AML-193 (cell line): ENCODE measurements at regions not wholly inside any gene's neighbourhood (a gene's known extent, or its start where the extent isn't known, plus 50 kb on each side); places are given as distances from the start of the nearest gene placed in this dataset.

Source experiments
- DNase-seq, 2 experiments: peaks; one replicate each; lab custom pipeline; 2025; lab: John Stamatoyannopoulos, UW

DNA sequence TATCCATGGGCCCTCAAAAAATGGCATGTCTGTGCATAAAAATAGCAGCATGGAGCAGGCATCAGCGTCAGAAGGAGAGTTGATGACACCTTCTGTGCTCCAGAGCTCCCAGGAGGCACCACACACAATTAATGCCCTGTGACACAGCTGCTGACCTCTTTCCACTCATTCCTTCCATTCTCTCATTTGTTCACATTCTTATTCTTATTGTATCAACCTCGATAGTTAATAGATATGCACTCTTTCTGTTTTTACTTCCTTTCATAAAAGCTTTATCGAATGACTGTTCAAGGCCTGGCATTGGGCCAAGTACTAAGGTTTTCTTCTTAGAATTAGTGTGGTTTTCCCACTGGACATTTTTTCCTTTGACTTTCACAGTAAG is 266.0 kb upstream of the MTNR1B start:
- no peak for DNase-seq

- no peak for DNase-seq
These were observed 262.3 kb upstream of the MTNR1B start for GRCh38 chr11:92707173-92707619.

GRCh38 chr11:92707665-92708064 is 261.8 kb upstream of the MTNR1B start:
- DNase-seq: no peak

- no peak for DNase-seq
These were observed 260.1 kb upstream of the MTNR1B start for GRCh38 chr11:92709329-92709728.

DNA sequence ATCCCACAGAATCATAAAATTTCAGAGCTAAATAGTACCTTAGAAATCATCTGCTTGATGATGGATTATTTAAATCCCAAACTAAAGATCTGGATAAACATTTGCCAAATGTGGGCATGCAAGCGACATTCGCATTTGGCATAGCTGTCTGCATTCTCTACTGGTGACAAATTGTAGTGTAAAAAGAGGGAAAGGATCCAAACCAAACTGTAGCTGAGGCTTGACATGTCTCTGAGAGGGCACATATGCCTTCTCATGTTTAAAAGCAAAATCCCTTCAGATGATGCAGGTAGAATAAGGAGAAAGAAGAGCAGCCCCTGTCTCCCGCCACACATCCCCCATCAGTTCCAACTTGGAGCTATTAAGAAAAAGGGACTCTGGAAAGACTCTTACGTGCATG is 257.5 kb upstream of the MTNR1B start:
- no peak for DNase-seq

GRCh38 chr11:92714111-92714510 is 255.3 kb upstream of the MTNR1B start:
- no peak for DNase-seq

- DNase-seq: no peak
These were observed 252.2 kb upstream of the MTNR1B start for GRCh38 chr11:92717240-92717639.

DNA sequence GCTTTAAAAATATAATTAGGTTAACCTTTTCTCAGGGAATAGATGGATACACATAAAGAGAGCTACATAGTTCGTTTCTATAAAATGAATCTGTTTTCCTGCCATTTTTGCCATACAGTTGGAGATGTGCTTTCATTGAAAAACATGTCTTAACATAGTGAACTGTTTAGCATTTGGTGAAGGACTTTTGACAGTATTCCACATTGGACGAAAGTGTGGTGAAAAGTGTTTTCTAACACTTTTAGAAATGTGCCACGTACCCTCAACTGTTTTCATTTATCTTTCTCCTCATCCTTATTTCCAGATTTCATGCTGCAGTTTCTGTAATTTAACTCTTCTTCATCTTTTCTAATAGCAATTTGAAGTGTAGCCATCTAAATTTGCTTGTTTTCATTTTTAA is 249.1 kb upstream of the MTNR1B start:
- DNase-seq: no peak

GRCh38 chr11:92725352-92725751 is 244.1 kb upstream of the MTNR1B start:
- no peak for DNase-seq

GRCh38 chr11:92727123-92727522 is 242.3 kb upstream of the MTNR1B start:
- DNase-seq: no peak

DNA sequence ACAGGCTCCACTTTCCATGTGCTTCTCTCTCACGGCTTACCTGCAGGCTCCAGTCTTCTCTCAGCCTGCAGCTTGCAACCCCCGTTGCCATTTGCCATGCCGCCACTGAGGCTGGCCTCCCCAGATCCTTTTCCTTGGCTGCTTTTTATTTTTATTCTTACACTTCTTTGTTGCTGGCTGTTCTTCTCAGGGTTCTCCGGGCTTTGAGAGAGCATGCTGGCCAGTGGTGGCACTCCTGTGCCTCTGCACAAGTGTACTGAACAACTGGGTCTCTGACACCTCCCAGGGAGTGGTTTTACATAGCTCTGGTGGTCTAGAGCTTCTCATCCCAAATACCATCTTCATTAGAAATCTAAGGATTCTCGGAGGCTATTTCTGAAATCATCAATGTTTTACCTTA is 241.7 kb upstream of the MTNR1B start:
- no peak for DNase-seq

- DNase-seq: no peak
These were observed 240.8 kb upstream of the MTNR1B start for GRCh38 chr11:92728628-92729027.

- peak in 1 of 2 experiments; percentile 13 for DNase-seq
These were observed 234.4 kb upstream of the MTNR1B start for GRCh38 chr11:92735039-92735438.

DNA sequence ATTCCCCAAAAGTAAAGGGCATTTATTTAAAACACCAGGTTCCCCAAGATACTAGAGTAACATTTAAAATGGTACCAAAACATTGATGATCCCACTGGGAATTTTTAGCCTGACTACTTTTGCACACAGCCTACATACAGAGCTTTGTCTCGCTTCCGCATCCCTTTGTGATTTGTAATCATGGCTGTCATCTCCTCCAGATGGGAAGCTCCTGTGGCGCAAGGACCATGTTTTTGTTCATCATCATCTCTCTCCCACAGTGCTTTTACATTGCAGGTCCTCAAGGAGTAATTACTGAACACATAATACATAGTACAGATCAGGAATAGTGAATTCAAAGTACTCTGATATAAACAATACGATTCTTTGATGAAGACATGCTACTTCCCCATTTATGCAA is 231.2 kb upstream of the MTNR1B start:
- no peak for DNase-seq

DNA sequence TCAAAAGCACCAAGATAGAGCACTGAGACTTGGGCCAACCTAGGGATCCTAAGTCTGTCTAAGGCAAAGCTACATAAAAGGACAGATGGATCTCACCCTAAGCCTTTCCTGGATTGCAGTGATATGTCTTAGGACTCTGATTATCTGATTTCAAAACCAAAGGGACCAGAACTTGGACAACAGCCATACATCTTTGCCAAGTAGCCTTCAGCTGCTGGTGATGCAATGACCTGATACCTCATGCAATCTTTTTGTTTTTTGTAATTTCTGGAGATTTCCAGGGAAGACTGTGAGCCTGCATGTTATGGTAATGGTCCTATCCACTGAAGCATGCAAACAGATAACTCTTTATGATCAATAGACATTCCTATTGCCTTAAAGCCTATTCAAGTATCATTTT is 230.4 kb upstream of the MTNR1B start:
- no peak for DNase-seq

DNA sequence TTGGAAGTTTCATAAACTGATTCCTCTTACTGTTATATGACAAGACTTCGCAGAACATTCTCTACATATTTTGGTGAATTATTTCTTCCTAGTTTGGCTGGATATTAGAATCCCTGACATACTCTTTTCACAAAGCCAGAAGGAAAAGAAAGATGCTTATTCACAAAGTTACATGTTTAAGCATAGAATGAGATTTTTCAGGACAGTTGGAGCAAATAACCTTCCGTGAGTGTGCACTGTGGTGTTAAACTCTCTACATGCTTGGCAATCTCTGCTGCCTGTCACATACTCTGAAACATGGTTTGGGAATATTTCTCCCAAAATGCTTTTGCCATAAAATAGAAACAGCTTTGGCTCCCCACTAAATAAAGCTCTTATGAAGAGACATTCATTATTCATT is 230.0 kb upstream of the MTNR1B start:
- DNase-seq: no peak

GRCh38 chr11:92740276-92740675 is 229.2 kb upstream of the MTNR1B start:
- DNase-seq: no peak

- DNase-seq: no peak
These were observed 224.4 kb upstream of the MTNR1B start for GRCh38 chr11:92744929-92745585.

DNA sequence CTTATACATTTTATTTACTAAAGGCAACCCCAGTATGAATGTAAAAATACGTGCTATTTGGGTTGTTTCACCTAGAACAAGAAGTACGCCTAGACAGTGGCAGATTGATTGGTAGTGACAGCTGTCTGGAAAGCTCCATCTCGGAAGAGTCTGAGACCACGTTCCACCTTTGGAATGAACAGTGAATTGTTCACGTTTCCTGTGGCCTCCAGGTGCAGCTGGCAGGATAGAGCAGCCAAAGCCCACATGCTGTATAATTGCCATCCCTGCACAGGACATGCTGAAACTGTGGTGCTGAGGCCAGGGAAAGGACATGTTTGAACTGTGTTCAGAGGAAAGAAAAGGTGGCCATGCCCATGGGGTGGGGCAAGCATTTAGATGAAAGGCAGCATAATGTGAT is 218.7 kb upstream of the MTNR1B start:
- DNase-seq: no peak

GRCh38 chr11:92751594-92751993 is 217.9 kb upstream of the MTNR1B start:
- DNase-seq: no peak

DNA sequence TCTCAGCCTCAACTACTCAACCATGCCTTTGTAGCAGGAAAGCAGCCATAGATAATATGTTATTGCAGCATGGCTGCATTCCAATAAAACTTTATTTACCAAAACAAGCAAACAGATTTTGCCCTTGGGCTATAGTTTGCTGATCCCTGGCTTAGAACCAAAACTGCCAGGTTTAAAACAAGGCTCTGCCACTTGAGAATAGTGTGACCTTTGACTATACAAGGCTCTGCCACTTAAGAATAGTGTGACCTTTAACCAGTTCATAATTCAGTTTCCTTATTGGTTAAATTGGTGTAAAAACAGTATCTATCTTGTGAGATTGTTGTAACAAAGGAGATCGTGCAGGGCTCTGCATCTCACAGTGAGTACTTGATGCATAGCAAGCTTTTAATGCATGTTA is 217.3 kb upstream of the MTNR1B start:
- DNase-seq: no peak

DNA sequence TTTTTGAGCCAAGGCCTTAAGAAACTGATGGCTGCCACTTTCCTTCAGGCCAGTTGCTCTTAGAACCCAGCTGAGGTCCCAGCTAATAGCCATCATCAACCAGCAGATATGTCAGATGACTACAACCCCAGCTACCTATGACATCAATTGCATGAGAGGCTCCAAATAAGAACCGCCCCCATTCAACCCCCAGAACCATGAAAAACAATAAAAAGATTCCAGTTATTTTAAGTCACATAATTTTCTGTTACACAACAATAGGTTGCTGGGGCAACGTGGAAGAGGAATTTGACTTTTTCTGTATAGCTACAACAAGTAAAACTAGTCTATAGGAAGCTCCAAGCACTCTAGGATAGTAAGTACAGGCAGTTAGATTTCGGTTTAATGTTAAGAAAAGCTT is 216.3 kb upstream of the MTNR1B start:
- DNase-seq: no peak

DNA sequence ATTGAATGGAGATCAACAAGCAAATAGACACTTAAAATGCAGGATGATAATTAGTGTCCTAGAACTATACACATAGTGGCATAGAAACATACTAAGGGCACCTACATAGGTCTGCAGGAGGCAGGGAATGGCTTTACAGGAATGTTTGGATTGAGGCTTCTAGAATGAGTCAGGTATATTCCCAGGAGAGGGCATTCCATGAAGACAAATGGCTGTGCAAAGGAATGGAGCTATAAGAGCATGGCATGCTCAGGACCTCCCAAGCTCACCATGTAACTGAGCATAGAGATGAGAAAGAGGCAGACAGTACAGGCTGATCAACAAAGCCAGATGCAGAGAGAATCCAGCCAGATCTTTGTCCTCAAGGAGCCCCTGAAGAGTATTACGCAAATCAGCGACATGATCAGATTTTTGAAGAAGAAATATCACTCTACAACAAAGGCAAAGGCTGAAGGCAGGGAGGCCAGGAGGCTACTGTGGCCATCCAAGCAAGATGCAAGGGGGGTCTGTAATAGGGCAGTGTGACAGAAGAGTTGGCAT is 211.1 kb upstream of the MTNR1B start:
- DNase-seq: no peak

GRCh38 chr11:92759571-92760214 is 209.8 kb upstream of the MTNR1B start:
- no peak for DNase-seq
